Mucosa of descending colon (tissue), 3 donors: ENCODE measurements at regions not wholly inside any gene's neighbourhood (a gene's known extent, or its start where the extent isn't known, plus 50 kb on each side); places are given as distances from the start of the nearest gene placed in this dataset.

Experiments
- ATAC-seq: fragments of 200-7000 bp; cut with Tn5 transposase; one replicate; pipeline ENCODE4 v1.9.1; 2020; ENCODE audit warnings: mild to moderate bottlenecking, moderate library complexity
- DNase-seq, 3 donors: peaks; one replicate each; pipeline ENCODE4 v3.0.0-alpha.2; 2020
- H3K36me3 ChIP-seq: fragments of 200-600 bp; one replicate; pipeline ENCODE4 v1.8.0; 2021; ENCODE audit warnings: low read depth, mild to moderate bottlenecking
- H3K4me1 ChIP-seq: fragments of 200-600 bp; one replicate; pipeline ENCODE4 v1.8.0; 2021; ENCODE audit warnings: low read depth, mild to moderate bottlenecking
- H3K4me3 ChIP-seq: fragments of 200-600 bp; one replicate; pipeline ENCODE4 v1.8.0; 2021; ENCODE audit warnings: mild to moderate bottlenecking
- H3K9me3 ChIP-seq: fragments of 200-600 bp; one replicate; pipeline ENCODE4 v1.8.0; 2021; ENCODE audit warnings: mild to moderate bottlenecking
- intact Hi-C, 2 donors: fragments of 100-400 bp; cut with DNase I in 1 of 2; cut with micrococcal nuclease in 1 of 2; formaldehyde crosslinking; loops; one replicate each; pipeline versions ENCODE4 v1.11.0 to v1.11.1; 2022; cut with DNase I, micrococcal nuclease
- TF ChIP-seq, protein P1 (sequence below): fragments of 200-600 bp; IDR thresholded peaks from one replicate; pipeline ENCODE4 v1.8.0; 2022; ENCODE audit warnings: antibody characterized with exemption, mild to moderate bottlenecking
- donor health status: DM: no; HTN: no; CAD: no; lungs with moderate emphysema.
- donor health status: DM: no; HTN: no; CAD: no.
- donor health status: DM: no; HTN: yes; CAD: no.

DNA sequence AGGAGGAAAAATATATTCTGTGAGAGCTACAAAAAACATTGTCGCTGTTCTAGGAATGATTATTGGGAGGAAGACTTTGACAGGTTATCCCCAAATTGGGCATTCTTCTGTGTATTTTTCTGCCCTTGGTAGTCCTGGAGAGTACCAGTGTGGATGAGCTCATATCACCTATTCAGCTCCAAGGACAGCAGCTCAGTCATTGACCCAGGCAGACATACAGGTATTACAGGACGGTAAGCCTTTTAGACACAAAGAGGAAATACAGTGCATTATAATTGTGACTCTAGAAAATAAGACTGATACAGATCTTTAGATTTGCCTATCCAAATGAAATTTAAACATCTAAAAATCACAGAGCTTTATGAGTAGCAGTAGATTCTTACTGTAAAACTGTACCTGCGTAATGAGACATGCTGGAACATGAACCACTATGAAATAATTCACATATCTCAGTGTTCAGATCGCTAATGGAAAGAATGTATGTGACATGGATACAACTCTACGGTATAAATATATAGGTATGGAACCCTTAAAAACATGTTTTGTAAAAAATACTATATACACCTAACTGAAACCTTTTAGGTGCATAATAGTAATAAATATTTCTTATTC lies 56.0 kb downstream of the PLK2 start:
- DNase-seq = no peak

DNA sequence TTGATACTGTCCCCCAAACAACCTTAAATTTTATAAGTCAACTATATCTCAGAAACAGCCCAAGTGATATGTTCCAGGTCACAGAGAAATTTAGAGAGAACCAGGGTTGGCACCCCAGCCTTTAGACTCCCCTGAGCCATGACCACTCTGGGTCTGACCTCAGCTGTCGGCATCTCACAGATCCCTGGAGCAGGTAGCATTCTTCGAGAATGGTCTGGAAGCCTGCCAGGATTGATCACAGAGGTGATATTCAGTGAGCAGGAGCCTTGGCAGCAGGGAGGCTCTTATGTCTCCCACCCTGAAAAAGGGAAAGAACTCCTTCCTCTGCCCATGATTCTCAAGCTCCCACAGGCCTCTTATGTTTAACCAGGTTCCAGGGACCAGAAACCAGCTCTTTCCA lies 58.2 kb downstream of the PLK2 start:
- TF ChIP-seq, protein P1, sequence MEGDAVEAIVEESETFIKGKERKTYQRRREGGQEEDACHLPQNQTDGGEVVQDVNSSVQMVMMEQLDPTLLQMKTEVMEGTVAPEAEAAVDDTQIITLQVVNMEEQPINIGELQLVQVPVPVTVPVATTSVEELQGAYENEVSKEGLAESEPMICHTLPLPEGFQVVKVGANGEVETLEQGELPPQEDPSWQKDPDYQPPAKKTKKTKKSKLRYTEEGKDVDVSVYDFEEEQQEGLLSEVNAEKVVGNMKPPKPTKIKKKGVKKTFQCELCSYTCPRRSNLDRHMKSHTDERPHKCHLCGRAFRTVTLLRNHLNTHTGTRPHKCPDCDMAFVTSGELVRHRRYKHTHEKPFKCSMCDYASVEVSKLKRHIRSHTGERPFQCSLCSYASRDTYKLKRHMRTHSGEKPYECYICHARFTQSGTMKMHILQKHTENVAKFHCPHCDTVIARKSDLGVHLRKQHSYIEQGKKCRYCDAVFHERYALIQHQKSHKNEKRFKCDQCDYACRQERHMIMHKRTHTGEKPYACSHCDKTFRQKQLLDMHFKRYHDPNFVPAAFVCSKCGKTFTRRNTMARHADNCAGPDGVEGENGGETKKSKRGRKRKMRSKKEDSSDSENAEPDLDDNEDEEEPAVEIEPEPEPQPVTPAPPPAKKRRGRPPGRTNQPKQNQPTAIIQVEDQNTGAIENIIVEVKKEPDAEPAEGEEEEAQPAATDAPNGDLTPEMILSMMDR = no peak
- H3K36me3 ChIP-seq = no peaks in the 10 kb centered on the region
- no peak for DNase-seq
- no peak for ATAC-seq
- no peak overlapping the region for H3K4me3 ChIP-seq
- intact Hi-C loops = no loop called here
- H3K4me1 ChIP-seq = no peaks in the 10 kb centered on the region
- H3K9me3 ChIP-seq = no peaks in the 10 kb centered on the region

More for the DNA sequence above, 56.0 kb downstream of the PLK2 start:
- no peaks in the 10 kb centered on the region for H3K4me1 ChIP-seq
- no peak overlapping the region for H3K4me3 ChIP-seq
- intact Hi-C loops = no loop called here
- no peaks in the 10 kb centered on the region for H3K36me3 ChIP-seq
- TF ChIP-seq, protein P1 = no peak
- ATAC-seq = no peak
- H3K9me3 ChIP-seq = no peaks in the 10 kb centered on the region

DNA sequence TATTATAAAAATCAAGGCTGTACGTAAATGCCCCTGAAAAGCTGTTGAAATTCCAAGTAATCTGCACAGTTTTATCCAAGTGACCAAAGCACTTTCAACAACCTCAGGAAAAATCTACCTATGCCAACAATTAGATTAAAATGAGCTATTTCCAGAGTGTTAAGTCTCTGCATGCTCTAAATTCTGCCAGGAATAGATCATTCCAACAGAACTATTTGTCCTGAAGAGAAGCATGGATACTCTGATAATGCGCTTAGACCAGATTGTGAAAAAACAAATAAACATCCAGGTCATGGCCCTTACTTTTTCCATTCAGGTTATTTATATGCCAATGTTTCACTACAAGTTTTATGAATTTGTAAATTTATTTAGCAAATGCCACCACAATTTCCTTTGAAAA lies 59.1 kb downstream of the PLK2 start:
- ATAC-seq = no peak
- intact Hi-C loops = no loop called here
- TF ChIP-seq, protein P1 = no peak
- no peaks in the 10 kb centered on the region for H3K36me3 ChIP-seq
- no peaks in the 10 kb centered on the region for H3K4me1 ChIP-seq
- H3K4me3 ChIP-seq = no peak overlapping the region
- DNase-seq = no peak
- no peaks in the 10 kb centered on the region for H3K9me3 ChIP-seq

- TF ChIP-seq, protein P1 = no peak
- H3K4me1 ChIP-seq = no peaks in the 10 kb centered on the region
- DNase-seq (no peak), ATAC-seq (no peak)
- intact Hi-C loops = no loop called here
- no peak overlapping the region for H3K4me3 ChIP-seq
- no peaks in the 10 kb centered on the region for H3K36me3 ChIP-seq
- H3K9me3 ChIP-seq = no peaks in the 10 kb centered on the region
These were observed 59.9 kb downstream of the PLK2 start for GRCh38 chr5:58399951-58400350.

GRCh38 chr5:58394339-58394738 lies 65.5 kb downstream of the PLK2 start:
- ATAC-seq (no peak), DNase-seq (no peak)
- TF ChIP-seq, protein P1 = no peak
- intact Hi-C loops = no loop called here
- Histone ChIP-seq H3K4me1 (no peaks in the 10 kb centered on the region), H3K9me3 (no peaks in the 10 kb centered on the region), H3K4me3 (no peak overlapping the region), H3K36me3 (no peaks in the 10 kb centered on the region)

DNA sequence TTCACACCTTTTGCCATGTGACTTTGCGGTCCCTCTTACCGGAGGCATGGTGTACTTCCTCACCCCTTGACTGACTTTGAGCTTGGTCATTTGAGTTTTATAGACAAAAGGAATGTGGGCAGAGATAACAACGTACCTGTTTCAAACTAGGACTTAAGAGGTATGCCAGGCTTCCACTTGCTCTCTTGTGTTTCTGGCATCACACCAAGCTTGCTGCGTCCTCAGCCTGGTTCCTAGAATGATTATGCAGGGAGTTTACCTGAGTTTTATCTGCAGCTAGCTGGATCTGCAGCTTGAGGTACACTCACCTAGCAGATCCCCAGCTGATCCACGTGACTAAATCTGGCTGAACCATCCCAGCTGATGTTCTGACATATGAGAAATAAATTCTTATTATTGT lies 66.2 kb downstream of the PLK2 start:
- no peak for ATAC-seq
- no peaks in the 10 kb centered on the region for H3K9me3 ChIP-seq
- TF ChIP-seq, protein P1 = no peak
- no peak overlapping the region for H3K4me3 ChIP-seq
- H3K36me3 ChIP-seq = no peaks in the 10 kb centered on the region
- intact Hi-C loops = no loop called here
- no peak for DNase-seq
- H3K4me1 ChIP-seq = no peaks in the 10 kb centered on the region
